Stimulated activated CD8-positive, alpha-beta memory T cell treated with anti-CD3 and anti-CD28 coated beads, Interleukin-15, amount 100 ng/mL, for 4 hours (primary cell): ENCODE measurements at regions not wholly inside any gene's neighbourhood (a gene's known extent, or its start where the extent isn't known, plus 50 kb on each side); places are given as distances from the start of the nearest gene placed in this dataset.

Experiments
- DNase-seq, 2 donors: peaks; one replicate each; pipeline ENCODE4 v3.0.0-alpha.2; 2020; ENCODE audit warnings: low read depth in 2 of 2

GRCh38 chr5:175285261-175285660, 158.7 kb downstream of the DRD1 start:
- no peak for DNase-seq

GRCh38 chr5:175284806-175285205, 159.2 kb downstream of the DRD1 start:
- no peak for DNase-seq

DNA sequence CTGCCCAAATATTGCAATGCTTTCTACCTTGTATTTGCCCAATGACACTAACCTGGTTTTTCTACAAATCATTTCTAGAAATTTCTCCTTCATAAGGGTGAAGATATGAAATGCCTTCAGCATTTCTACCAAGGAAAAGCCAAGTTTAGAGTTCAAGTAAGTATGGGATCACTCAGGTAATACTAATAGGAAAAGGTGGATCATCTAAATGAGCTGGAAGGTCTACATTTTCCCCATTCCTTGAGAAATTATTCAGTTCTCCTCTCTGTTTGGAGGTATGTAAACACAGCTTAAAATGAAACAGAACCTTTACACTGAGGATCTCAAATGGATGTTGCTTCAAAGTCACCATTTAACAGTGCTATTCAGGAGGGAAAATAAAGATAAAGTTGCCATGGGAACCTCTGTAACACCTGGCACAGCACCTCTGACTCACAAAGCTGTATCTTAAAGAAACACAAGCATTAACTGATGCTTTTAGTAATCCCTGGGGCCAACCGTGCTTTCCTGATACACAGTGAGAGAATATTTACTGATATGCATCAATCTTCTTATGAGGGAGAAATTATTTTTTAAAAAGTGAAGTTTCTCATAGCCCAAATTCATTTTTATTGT, 161.3 kb downstream of the DRD1 start:
- DNase-seq = no peak

- DNase-seq = no peak
Observed at GRCh38 chr5:175281714-175282113, 162.3 kb downstream of the DRD1 start.

- no peak for DNase-seq
Observed at GRCh38 chr5:175281257-175281656, 162.7 kb downstream of the DRD1 start.

- no peak for DNase-seq
Observed at GRCh38 chr5:175279506-175279905, 164.5 kb downstream of the DRD1 start.

- no peak for DNase-seq
Observed at GRCh38 chr5:175275748-175276147, 168.2 kb downstream of the DRD1 start.

DNA sequence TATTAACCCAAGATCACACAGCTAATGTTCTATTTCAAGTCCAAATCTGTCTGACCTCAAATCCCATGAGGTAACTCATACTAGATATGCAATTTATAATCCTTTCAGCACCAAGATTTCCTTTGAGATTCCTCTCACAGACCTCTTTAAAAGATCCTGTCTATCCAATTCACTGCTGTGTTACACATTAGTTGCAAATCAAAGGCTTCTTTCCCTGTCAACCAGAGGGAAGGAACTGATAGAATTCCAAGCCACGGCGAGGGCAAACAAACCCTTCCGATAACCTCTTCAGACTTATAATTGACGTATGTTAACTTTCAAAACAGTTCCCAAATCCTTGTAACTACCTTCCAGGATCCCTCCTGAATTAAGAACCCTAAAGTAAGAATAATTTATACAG, 168.9 kb downstream of the DRD1 start:
- no peak for DNase-seq

DNA sequence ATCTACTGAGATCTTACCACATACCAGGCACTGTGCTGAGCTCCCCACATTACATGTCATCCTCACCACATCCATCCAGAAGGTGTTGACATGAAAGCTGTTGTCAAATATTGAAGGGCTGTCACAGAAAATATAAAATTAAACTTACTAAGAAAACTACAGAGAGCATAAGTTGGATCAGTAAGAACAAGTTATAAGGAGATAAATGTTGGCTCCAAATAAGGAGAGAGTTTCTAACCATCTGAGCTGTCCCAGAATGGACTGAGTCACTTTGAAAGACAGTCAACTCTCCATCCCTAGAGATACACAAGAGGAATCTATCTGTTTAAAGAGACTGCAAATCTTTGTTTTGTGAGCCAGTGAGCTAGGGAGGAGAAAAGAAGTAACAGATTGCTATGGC, 169.8 kb downstream of the DRD1 start:
- no peak for DNase-seq

GRCh38 chr5:175264406-175264805, 179.6 kb downstream of the DRD1 start:
- DNase-seq = no peak

DNA sequence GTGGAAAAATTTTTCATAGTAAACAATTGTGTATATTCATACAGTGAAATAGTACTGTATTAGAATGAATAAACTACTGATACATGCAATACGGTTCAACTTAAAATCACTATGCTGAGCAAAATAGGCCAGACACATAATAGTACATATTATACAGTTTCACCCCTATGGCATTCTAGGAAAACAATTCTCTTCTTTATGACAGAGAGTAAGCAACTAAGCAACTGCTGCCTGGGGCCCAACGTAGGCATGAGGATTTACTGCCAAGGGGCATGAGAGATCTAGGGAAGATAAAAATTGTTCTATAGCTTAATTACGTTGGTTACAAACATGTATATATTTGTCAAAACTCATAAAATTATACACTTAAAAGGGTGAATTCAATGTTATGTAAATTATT, 180.2 kb downstream of the DRD1 start:
- DNase-seq = no peak

- no peak for DNase-seq
Observed at GRCh38 chr5:175261526-175261925, 182.5 kb downstream of the DRD1 start.

- DNase-seq = no peak
Observed at GRCh38 chr5:175261037-175261436, 182.9 kb downstream of the DRD1 start.

DNA sequence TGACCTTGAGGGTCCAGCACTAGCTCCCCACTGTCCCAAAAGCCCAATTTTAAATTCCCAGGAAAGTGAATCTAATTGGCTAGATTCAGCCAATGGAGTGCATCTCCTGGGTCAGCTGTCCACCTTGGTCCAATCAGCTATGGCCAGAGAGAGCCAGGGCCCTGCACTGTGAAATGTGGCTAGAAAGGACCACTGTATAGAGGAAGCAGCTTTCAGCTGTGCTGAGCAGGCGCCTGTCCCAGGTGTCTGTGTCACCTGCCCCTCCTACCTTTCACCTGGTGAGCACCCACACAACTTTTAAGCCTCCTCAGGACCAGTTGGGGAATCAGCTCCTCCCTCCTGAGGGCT, 186.2 kb downstream of the DRD1 start:
- DNase-seq = no peak

DNA sequence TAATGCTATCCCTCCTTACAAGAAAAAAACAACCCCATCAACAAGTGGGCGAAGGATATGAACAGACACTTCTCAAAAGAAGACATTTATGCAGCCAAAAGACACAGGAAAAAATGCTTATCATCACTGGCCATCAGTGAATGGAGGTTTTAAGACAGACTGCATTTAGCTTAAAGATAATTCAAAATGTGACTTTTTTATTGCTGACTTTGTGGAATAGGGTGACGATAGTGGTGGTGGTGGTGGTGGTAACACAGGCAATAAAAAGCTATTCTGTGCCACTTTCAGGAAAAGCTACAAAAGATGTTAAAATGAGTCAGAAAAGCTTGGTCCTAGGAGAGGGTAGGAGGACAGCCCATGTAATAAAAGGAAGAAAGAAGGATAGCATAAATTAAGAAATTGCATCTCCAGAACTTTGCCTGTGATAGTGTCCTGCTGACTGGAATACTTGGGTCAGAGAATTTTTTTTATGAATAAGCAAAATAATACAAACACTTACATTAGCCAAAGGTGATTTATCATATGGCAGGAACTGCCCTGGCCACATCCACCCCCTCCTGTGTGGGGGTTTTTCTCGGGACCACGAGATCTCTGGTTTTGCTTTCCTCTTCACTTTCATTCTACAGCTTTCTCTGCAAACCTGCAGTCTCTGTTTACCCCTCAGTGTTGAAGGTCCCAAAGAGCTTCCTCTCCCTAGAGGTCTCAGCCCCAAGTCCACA, 186.7 kb downstream of the DRD1 start:
- DNase-seq = no peak

DNA sequence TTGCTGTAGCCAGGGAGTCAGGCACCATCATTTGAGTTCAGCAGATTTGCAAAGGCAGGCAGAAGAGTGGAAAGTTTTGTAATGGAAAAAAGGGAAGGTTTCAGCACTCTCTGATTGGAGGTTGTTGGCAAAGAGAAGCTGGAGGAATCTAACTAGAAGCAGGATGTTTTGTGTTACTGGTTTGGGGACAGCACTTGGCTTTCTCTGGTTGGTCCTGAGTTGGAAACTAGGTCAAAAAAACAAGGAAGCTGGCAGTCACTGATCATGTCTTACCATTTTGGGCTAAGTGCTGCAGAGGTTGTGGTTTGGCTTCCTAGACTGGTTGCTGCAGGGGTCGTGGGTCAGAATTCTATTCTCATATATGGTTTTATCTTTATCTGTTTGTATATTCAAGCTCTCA, 189.8 kb downstream of the DRD1 start:
- no peak for DNase-seq

- no peak for DNase-seq
Observed at GRCh38 chr5:175253597-175253996, 190.4 kb downstream of the DRD1 start.

- no peak for DNase-seq
Observed at GRCh38 chr5:175252234-175252805, 191.7 kb downstream of the DRD1 start.

DNA sequence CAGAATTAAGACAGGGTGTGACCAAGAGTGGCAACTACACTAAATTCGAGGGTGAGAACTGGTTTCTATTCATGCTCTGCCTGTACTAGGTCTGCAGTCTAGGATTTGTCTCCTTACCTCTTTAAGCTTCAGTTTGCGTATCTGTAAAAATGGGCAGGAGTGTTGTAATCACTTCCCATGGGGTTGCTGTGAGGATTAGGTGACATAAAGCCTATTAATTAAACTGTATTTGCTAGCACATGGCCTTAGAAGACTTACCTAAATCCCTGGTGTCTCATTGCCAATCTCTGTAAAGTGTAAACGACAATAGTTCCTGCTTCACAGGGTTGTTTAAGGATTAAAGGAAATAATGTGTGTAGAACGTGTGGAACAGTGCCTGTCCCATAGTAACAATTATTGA, 193.6 kb downstream of the DRD1 start:
- DNase-seq = no peak

DNA sequence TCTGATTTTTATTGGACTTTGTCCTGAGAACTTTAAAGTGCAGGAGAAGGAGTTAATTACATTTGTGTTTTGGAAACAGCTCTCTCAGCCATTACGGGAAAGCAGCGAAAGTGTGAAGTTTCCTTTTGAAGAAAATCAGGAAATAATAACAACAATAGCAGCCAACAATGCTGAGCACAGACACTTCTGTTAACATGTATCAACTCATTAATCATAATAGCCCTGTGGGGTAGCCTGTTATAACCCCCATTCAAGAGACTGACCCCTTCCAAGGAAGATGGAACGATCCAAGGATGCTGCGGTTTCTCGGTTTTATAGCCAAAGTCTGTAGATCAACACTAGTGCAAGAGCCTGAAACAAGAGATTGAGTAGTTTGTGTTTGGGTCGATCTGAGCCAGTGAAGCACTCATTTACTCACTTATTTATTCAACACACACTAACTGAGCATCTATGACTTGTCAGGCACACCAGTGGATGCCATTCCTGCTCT, 195.5 kb downstream of the DRD1 start:
- DNase-seq = no peak

DNA sequence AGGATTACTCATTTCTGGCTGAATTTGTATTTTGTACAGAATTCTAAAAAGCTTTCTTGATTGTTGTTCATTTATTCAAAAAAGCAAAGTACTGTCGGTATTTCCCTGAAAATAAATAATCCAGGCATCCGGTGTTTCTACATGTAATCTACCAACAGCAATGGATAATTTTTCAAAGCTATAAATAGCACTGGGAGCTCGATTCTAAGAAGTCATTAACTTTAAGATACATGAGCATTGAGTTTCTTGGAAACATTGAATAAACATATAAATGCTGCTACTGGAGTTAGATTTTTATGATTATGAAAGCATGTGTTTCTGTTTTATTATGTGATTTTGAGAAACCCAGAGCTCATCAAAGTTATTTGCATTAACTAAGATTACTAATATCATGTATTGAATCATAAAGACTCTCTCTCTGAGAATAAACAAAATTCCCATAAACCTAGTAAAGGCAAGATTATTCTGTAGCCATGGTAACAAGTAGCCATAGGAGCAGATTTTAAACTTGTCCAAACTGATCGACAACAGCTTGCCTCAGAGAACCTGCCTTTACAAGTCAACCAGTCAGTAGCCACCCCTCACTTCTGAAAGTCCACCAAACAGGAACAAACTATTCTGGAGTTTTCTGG, 197.0 kb downstream of the DRD1 start:
- no peak for DNase-seq

DNA sequence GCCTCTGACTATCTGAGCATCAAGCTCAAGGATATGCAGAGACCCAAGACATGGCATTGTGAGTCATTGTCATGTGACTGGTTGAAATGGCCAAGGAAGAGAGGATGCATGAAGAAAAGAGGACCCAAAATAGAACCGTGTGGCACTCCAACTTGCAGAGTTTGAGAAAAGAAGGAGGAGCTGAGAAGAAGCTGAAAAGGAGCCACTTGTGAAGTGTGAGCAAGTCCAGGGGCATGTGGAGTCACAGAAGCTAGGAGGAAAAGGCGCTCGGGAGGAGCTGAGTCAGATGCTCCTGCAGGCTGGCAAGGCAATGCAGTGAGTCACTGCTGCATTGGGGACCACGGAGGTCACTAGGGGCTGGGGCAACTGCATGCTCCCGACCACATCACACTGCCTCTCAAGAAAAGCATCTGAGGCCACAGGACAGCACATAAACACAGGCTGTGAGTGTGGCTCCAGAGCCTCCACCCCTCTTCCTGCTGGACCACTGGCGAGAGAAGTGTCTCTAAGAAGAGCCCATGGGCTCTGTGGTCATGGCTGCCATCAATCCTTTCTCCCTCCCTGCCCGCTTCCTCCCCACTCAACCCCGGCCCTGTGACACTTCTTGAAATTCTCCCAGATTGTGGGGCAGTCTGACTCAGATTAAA, 197.6 kb downstream of the DRD1 start:
- DNase-seq = no peak
